ENCODE measurements at regions not wholly inside any gene's neighbourhood (a gene's known extent, or its start where the extent isn't known, plus 50 kb on each side); places are given as distances from the start of the nearest gene placed in this dataset.

- no peak for DNase-seq (ENCODE audit: low spot score)
These were observed 50.0 kb upstream of the DOCK9 start for GRCh38 chr13:99027661-99028425.

GRCh38 chr13:99028890-99029289 is 51.0 kb upstream of the DOCK9 start:
- no peak for DNase-seq (ENCODE audit: low spot score)

- DNase-seq (ENCODE audit: low spot score), result no peak
These were observed 51.7 kb upstream of the DOCK9 start for GRCh38 chr13:99029576-99029975.

- DNase-seq (ENCODE audit: low spot score), result no peak
These were observed 52.5 kb upstream of the DOCK9 start for GRCh38 chr13:99030326-99030725.

GRCh38 chr13:99031832-99032231 is 54.0 kb upstream of the DOCK9 start:
- DNase-seq (ENCODE audit: low spot score), result no peak

GRCh38 chr13:99033814-99034213 is 56.0 kb upstream of the DOCK9 start:
- DNase-seq (ENCODE audit: low spot score), result peak; percentile 59

GRCh38 chr13:99034333-99035085 is 56.6 kb upstream of the DOCK9 start:
- no peak for DNase-seq (ENCODE audit: low spot score)

- DNase-seq (ENCODE audit: low spot score), result no peak
These were observed 57.9 kb upstream of the DOCK9 start for GRCh38 chr13:99035715-99036114.

- DNase-seq (ENCODE audit: low spot score), result no peak
These were observed 59.9 kb upstream of the DOCK9 start for GRCh38 chr13:99037756-99038155.

- DNase-seq (ENCODE audit: low spot score), result no peak
These were observed 61.9 kb upstream of the DOCK9 start for GRCh38 chr13:99039718-99040280.

- DNase-seq (ENCODE audit: low spot score), result no peak
These were observed 62.8 kb upstream of the DOCK9 start for GRCh38 chr13:99040536-99041131.

- DNase-seq (ENCODE audit: low spot score), result no peak
These were observed 63.5 kb upstream of the DOCK9 start for GRCh38 chr13:99041337-99041736.

- no peak for DNase-seq (ENCODE audit: low spot score)
These were observed 63.9 kb upstream of the DOCK9 start for GRCh38 chr13:99041788-99042187.

- DNase-seq (ENCODE audit: low spot score), result no peak
These were observed 64.8 kb upstream of the DOCK9 start for GRCh38 chr13:99042521-99043250.

GRCh38 chr13:99043831-99044231 is 66.0 kb upstream of the DOCK9 start:
- no peak for DNase-seq (ENCODE audit: low spot score)

GRCh38 chr13:99044764-99045163 is 66.9 kb upstream of the DOCK9 start:
- DNase-seq (ENCODE audit: low spot score), result no peak

GRCh38 chr13:99045396-99045795 is 67.5 kb upstream of the DOCK9 start:
- no peak for DNase-seq (ENCODE audit: low spot score)

GRCh38 chr13:99046851-99047250 is 69.0 kb upstream of the DOCK9 start:
- DNase-seq (ENCODE audit: low spot score), result no peak

GRCh38 chr13:99050983-99051488 is 73.2 kb upstream of the DOCK9 start:
- no peak for DNase-seq (ENCODE audit: low spot score)

GRCh38 chr13:99051768-99052455 is 74.0 kb upstream of the DOCK9 start:
- no peak for DNase-seq (ENCODE audit: low spot score)

GRCh38 chr13:99053636-99054233 is 75.9 kb upstream of the DOCK9 start:
- DNase-seq (ENCODE audit: low spot score), result no peak

Data from kidney capillary endothelial cell (primary cell).